ENCODE measurements at regions not wholly inside any gene's neighbourhood (a gene's known extent, or its start where the extent isn't known, plus 50 kb on each side); places are given as distances from the start of the nearest gene placed in this dataset.
A peak's percentile ranks its signal among the peaks of the same experiment; 100 is the strongest.

- Histone ChIP-seq H4K8ac (ENCODE audit: extremely low read depth, insufficient read depth, low read length) (no peak overlapping the region), H2BK15ac (ENCODE audit: low read length) (no peak overlapping the region), H3K79me2 (ENCODE audit: control insufficient read depth in 1 of 2, insufficient read depth in 2 of 2, low read length in 2 of 2) (no peaks in the 10 kb centered on the region), H3K27ac (ENCODE audit: low read depth, low read length) (no peak overlapping the region), H3K4me1 (replicated peaks in 1 of 4; ENCODE audit: control insufficient read depth in 3 of 4, insufficient read depth in 4 of 4, low read length in 3 of 4) (no peaks in the 10 kb centered on the region), H3K4me3 (ENCODE audit: extremely low read depth in 1 of 4, insufficient read depth in 2 of 4, low read depth in 3 of 4, low read length in 4 of 4) (no peak overlapping the region), H3K79me1 (ENCODE audit: low read depth, low read length) (no peaks in the 10 kb centered on the region), H3K18ac (ENCODE audit: extremely low read depth, low read length) (no peak overlapping the region), H3K9ac (replicated peaks in 1 of 4; ENCODE audit: extremely low read depth in 1 of 4, low read depth in 3 of 4, low read length in 3 of 4) (no peak overlapping the region), H4K5ac (ENCODE audit: insufficient read length, low read depth, low read length) (no peak overlapping the region), H3K56ac (replicated peaks; ENCODE audit: insufficient read length, low read depth, low read length) (no peak overlapping the region), H3K27me3 (replicated peaks in 1 of 4; ENCODE audit: control insufficient read depth in 3 of 4, extremely low read depth in 1 of 4, insufficient read depth in 3 of 4, low read length in 3 of 4) (peaks cover 5 to 7% (median 6%) of the 10 kb centered on the region in 4 experiments), H3K23me2 (ENCODE audit: low read depth, low read length) (no peaks in the 10 kb centered on the region), H2BK12ac (ENCODE audit: low read depth, low read length) (no peak overlapping the region), H3K23ac (ENCODE audit: insufficient read length) (no peak overlapping the region), H2AFZ (ENCODE audit: low read length) (no peak overlapping the region), H3K4ac (replicated peaks; ENCODE audit: insufficient read length, low read depth, low read length) (no peak overlapping the region), H2AK5ac (ENCODE audit: low read depth, low read length) (no peak overlapping the region), H4K91ac (replicated peaks; ENCODE audit: insufficient read length, low read length) (no peak overlapping the region), H3K4me2 (ENCODE audit: insufficient read depth in 1 of 2, low read depth in 2 of 2, low read length in 2 of 2) (no peak overlapping the region), H3K14ac (ENCODE audit: insufficient read length) (no peak overlapping the region), H3K36me3 (ENCODE audit: control insufficient read depth in 2 of 4, insufficient read depth in 4 of 4, low read length in 3 of 4) (no peaks in the 10 kb centered on the region), H2BK120ac (replicated peaks; ENCODE audit: low read depth, low read length) (no peak overlapping the region), H4K20me1 (replicated peaks in 1 of 2; ENCODE audit: control insufficient read depth in 1 of 2, insufficient read depth in 2 of 2, low read length in 2 of 2) (no peaks in the 10 kb centered on the region), H3K9me3 (ENCODE audit: insufficient read depth in 2 of 2, low read depth in 1 of 2, low read length in 1 of 2) (no peaks in the 10 kb centered on the region), H2BK20ac (ENCODE audit: low read length) (no peak overlapping the region), H2BK5ac (ENCODE audit: low read depth, low read length) (no peak overlapping the region)
- WGBS, 2 experiments (ENCODE audit: extremely low coverage in 1 of 2, insufficient coverage in 1 of 2, insufficient read length in 1 of 2, insufficient replicate concordance in 2 of 2, low coverage in 1 of 2, low lambda C conversion rate in 2 of 2, missing lambda C conversion rate in 1 of 2): 78% methylated on average over 5 of the region's 5 CpGs; no CpG with 5 or more reads in 1 of the 2 experiments
- ChIA-PET CTCF (ENCODE audit: partially characterized antibody) (interaction anchor here (1.3 kb wide), 1 partner anchor 41 kb away, joined by 3 read pairs; no protein-coding TSS in a partner anchor), POLR2A (ENCODE audit: partially characterized antibody) (no interaction called here)
- no peak for TF ChIP-seq SIRT6 (IDR thresholded peaks at IDR 0.05; ENCODE audit: low read length)
- peak; percentile 59; the same call in 1 of the 2 replicates for TF ChIP-seq TEAD4 (IDR thresholded peaks at IDR 0.05; ENCODE audit: low read depth, low read length)
- FAIRE-seq (no peak), DNase-seq (ENCODE audit: low read depth in 1 of 2, low spot score in 2 of 2) (no peak)
These were observed 162.8 kb upstream of the ANKH start for GRCh38 chr5:15034379-15034778.

Measured in H1 (cell line).